GM18502 (cell line): ENCODE measurements at regions not wholly inside any gene's neighbourhood (a gene's known extent, or its start where the extent isn't known, plus 50 kb on each side); places are given as distances from the start of the nearest gene placed in this dataset.
A peak's percentile ranks its signal among the peaks of the same experiment; 100 is the strongest.
"Not testable (repeated sequence)": the region's sequence is repeated elsewhere in the genome, so short reads cannot be mapped to it uniquely, and the experiment has no call there.

Experiments
- ATAC-seq: cut with Tn5 transposase; IDR thresholded peaks from one replicate; pipeline ENCODE4 v1.9.1; 2021; ENCODE audit warnings: mild to moderate bottlenecking; ENCODE audit not compliant: unreplicated experiment, poor library complexity

- no peak for ATAC-seq
These were observed 193.7 kb downstream of the TTC39B start for GRCh38 chr9:15113288-15113687.

GRCh38 chr9:15111071-15111470, 195.9 kb downstream of the TTC39B start:
- no peak for ATAC-seq

GRCh38 chr9:15104826-15105420, 194.7 kb upstream of the FREM1 start:
- peak; percentile 96 for ATAC-seq

GRCh38 chr9:15103290-15103689, 193.1 kb upstream of the FREM1 start:
- no peak for ATAC-seq

- ATAC-seq = no peak
These were observed 190.9 kb upstream of the FREM1 start for GRCh38 chr9:15101095-15101494.

- no peak for ATAC-seq
These were observed 190.3 kb upstream of the FREM1 start for GRCh38 chr9:15100571-15100970.

GRCh38 chr9:15096972-15097371, 186.7 kb upstream of the FREM1 start:
- ATAC-seq = no peak

- ATAC-seq = no peak
These were observed 176.6 kb upstream of the FREM1 start for GRCh38 chr9:15086778-15087324.

GRCh38 chr9:15086156-15086763, 176.0 kb upstream of the FREM1 start:
- no peak for ATAC-seq

GRCh38 chr9:15081021-15081753, 171.0 kb upstream of the FREM1 start:
- no peak for ATAC-seq

GRCh38 chr9:15080401-15080800, 170.2 kb upstream of the FREM1 start:
- ATAC-seq = no peak

- no peak for ATAC-seq
These were observed 169.8 kb upstream of the FREM1 start for GRCh38 chr9:15079989-15080388.

GRCh38 chr9:15077946-15078729, 167.9 kb upstream of the FREM1 start:
- ATAC-seq = no peak

GRCh38 chr9:15073620-15074019, 163.4 kb upstream of the FREM1 start:
- no peak for ATAC-seq

GRCh38 chr9:15070716-15071115, 160.5 kb upstream of the FREM1 start:
- no peak for ATAC-seq

GRCh38 chr9:15069106-15069505, 158.9 kb upstream of the FREM1 start:
- no peak for ATAC-seq

- ATAC-seq = no peak
These were observed 158.0 kb upstream of the FREM1 start for GRCh38 chr9:15068261-15068660.

GRCh38 chr9:15059003-15059402, 148.8 kb upstream of the FREM1 start:
- no peak for ATAC-seq

GRCh38 chr9:15058236-15058635, 148.0 kb upstream of the FREM1 start:
- ATAC-seq = no peak

GRCh38 chr9:15055284-15055683, 145.1 kb upstream of the FREM1 start:
- ATAC-seq = not testable (repeated sequence)

- ATAC-seq = no peak
These were observed 138.5 kb upstream of the FREM1 start for GRCh38 chr9:15048772-15049171.
